Osteoblast (primary cell): ENCODE measurements at regions not wholly inside any gene's neighbourhood (a gene's known extent, or its start where the extent isn't known, plus 50 kb on each side); places are given as distances from the start of the nearest gene placed in this dataset.

Experiments used
- DNase-seq: peaks from one replicate; pipeline ENCODE4 v3.0.0; 2011; ENCODE audit warnings: low spot score, mixed read lengths; ENCODE audit not compliant: insufficient read length; ENCODE audit errors: missing footprints
- H2AFZ ChIP-seq: 2 replicates; pipeline ENCODE4 v1.6.0; 2011; ENCODE audit warnings: mild to moderate bottlenecking, low read length
- H3K27ac ChIP-seq: 2 replicates; pipeline ENCODE4 v1.5.1; 2011; ENCODE audit warnings: mild to moderate bottlenecking, low read depth, low read length, moderate library complexity
- H3K27me3 ChIP-seq: 2 replicates; pipeline ENCODE4 v1.6.0; 2012; ENCODE audit warnings: mild to moderate bottlenecking, control low read depth, inconsistent platforms, low read length, moderate library complexity; ENCODE audit not compliant: insufficient read depth
- H3K36me3 ChIP-seq: 2 replicates; pipeline ENCODE4 v1.5.1; 2011; ENCODE audit warnings: mild to moderate bottlenecking, low read length, control low read depth, moderate library complexity; ENCODE audit not compliant: insufficient read depth
- H3K4me1 ChIP-seq: 2 replicates; pipeline ENCODE4 v1.5.1; 2011; ENCODE audit warnings: mild to moderate bottlenecking, low read length, control low read depth, moderate library complexity; ENCODE audit not compliant: insufficient read depth
- H3K4me2 ChIP-seq: 2 replicates; pipeline ENCODE4 v1.6.0; 2011; ENCODE audit warnings: mild to moderate bottlenecking, low read length; ENCODE audit not compliant: insufficient read depth
- H3K4me3 ChIP-seq: fragments of 200-600 bp; sonication (generic); 3 replicates; pipeline ENCODE4 v1.5.1; 2012; ENCODE audit warnings: mild to moderate bottlenecking, low read length, inconsistent platforms; ENCODE audit not compliant: insufficient read depth
- H3K79me2 ChIP-seq: 2 replicates; pipeline ENCODE4 v1.6.0; 2012; ENCODE audit warnings: mild to moderate bottlenecking, low read length, control low read depth, inconsistent platforms; ENCODE audit not compliant: insufficient read depth
- H3K9me3 ChIP-seq: 2 replicates; pipeline ENCODE4 v1.5.1; 2011; ENCODE audit warnings: low read depth, low read length, control low read depth
- H4K20me1 ChIP-seq: 2 replicates; pipeline ENCODE4 v1.6.0; 2012; ENCODE audit warnings: mild to moderate bottlenecking, low read length, control low read depth; ENCODE audit not compliant: insufficient read depth
- TF ChIP-seq, protein P1 (sequence below): IDR thresholded peaks from 2 replicates; pipeline ENCODE4 v1.5.1; 2011; ENCODE audit warnings: mild to moderate bottlenecking, low read depth, low read length, moderate library complexity; ENCODE audit errors: extremely low read depth

DNA sequence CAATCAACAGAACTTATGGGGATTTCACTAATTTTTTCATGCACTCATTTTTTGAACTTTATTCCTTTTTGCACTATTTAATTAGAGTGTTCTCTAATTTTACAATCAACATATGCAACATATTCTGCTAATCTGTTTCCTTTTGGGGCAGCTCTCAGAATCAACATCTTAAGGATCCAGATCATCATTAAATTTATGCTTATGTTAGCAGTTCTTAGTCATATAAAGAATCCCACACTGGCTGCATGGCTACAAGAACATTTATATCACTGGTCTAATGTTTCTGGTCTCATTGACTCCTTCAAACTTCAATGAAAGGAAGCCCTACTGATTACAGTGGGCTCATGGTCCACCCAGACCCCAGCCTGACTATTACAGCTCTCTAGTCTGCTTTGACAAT lies 245.2 kb downstream of the RBM26 start:
- H2AFZ ChIP-seq = no peak overlapping the region
- H3K4me1 ChIP-seq = no peaks in the 10 kb centered on the region
- no peak overlapping the region for H3K4me3 ChIP-seq
- H3K27ac ChIP-seq = no peak overlapping the region
- H3K4me2 ChIP-seq = no peak overlapping the region
- no peaks in the 10 kb centered on the region for H3K27me3 ChIP-seq
- TF ChIP-seq, protein P1, sequence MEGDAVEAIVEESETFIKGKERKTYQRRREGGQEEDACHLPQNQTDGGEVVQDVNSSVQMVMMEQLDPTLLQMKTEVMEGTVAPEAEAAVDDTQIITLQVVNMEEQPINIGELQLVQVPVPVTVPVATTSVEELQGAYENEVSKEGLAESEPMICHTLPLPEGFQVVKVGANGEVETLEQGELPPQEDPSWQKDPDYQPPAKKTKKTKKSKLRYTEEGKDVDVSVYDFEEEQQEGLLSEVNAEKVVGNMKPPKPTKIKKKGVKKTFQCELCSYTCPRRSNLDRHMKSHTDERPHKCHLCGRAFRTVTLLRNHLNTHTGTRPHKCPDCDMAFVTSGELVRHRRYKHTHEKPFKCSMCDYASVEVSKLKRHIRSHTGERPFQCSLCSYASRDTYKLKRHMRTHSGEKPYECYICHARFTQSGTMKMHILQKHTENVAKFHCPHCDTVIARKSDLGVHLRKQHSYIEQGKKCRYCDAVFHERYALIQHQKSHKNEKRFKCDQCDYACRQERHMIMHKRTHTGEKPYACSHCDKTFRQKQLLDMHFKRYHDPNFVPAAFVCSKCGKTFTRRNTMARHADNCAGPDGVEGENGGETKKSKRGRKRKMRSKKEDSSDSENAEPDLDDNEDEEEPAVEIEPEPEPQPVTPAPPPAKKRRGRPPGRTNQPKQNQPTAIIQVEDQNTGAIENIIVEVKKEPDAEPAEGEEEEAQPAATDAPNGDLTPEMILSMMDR = no peak
- DNase-seq = no peak
- H4K20me1 ChIP-seq = no peaks in the 10 kb centered on the region
- no peaks in the 10 kb centered on the region for H3K9me3 ChIP-seq
- H3K36me3 ChIP-seq = no peaks in the 10 kb centered on the region
- H3K79me2 ChIP-seq = no peaks in the 10 kb centered on the region

DNA sequence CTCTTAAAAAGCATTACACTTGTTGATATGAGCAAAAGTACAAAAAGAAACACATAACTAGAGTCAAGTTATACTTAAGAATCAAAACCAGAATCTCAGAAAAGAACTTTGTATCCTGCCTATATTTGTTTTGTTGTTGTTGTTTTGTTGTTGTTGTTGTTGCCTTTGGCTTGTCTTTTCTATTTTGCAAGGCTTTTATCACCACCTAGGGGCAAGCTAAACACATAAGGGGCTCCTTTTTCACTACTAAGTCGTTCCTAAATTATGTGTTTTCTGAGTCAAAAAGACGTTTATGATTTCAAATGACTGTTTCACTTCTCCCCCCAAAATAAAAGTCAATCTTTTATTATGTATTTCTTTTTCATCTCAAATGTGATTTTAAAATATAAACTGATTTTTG lies 250.2 kb downstream of the RBM26 start:
- Histone ChIP-seq H3K36me3 (no peaks in the 10 kb centered on the region), H3K27ac (no peak overlapping the region), H3K27me3 (no peaks in the 10 kb centered on the region), H4K20me1 (no peaks in the 10 kb centered on the region), H2AFZ (no peak overlapping the region), H3K4me2 (no peak overlapping the region), H3K4me3 (no peak overlapping the region), H3K4me1 (no peaks in the 10 kb centered on the region), H3K9me3 (no peaks in the 10 kb centered on the region), H3K79me2 (no peaks in the 10 kb centered on the region)
- DNase-seq = no peak
- TF ChIP-seq, protein P1 = no peak

DNA sequence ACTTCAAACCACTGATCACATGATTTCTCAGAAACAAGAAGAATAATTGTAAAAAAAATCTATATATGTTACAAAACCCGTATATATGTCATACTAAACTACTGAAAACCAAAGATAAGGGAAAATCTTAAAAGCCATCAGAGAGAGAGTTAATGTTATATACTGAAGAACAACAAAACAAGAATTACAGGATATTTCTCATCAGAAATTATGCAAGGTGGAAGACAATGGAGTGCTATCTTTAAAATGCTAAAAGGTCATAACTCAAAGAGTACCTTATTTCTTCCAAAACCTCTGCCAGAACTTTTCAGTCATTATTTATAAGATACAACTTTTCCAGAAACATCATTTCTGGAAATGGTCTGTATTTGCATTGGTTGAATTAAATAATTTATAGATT lies 256.8 kb downstream of the RBM26 start:
- Histone ChIP-seq H4K20me1 (no peaks in the 10 kb centered on the region), H3K4me2 (no peak overlapping the region), H3K27ac (no peak overlapping the region), H3K79me2 (no peaks in the 10 kb centered on the region), H3K9me3 (no peaks in the 10 kb centered on the region), H2AFZ (no peak overlapping the region), H3K4me1 (no peaks in the 10 kb centered on the region), H3K36me3 (no peaks in the 10 kb centered on the region), H3K27me3 (no peaks in the 10 kb centered on the region), H3K4me3 (no peak overlapping the region)
- no peak for DNase-seq
- TF ChIP-seq, protein P1 = no peak

DNA sequence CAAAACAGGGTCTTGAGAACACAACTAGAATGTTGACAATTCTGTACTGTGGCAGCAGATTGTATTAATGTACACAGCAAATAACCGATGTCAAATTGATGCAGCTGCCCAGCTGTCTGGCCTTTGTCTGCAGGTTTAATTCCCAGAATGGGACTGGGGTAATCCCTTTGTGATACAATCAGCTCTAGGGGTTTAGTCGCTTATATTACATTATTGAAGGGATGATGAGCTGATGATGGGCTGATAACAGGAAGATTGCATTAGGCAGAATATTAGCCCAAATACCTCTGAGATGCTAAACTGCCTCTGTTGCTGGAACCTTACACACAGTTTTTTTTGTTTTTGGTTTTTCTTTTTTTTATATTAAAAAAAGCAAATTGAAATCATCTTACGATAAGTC lies 265.0 kb downstream of the RBM26 start:
- no peaks in the 10 kb centered on the region for H3K36me3 ChIP-seq
- no peak for DNase-seq
- H3K79me2 ChIP-seq = no peaks in the 10 kb centered on the region
- no peaks in the 10 kb centered on the region for H3K27me3 ChIP-seq
- no peak overlapping the region for H3K4me2 ChIP-seq
- H2AFZ ChIP-seq = no peak overlapping the region
- H4K20me1 ChIP-seq = no peaks in the 10 kb centered on the region
- no peaks in the 10 kb centered on the region for H3K4me1 ChIP-seq
- H3K9me3 ChIP-seq = no peaks in the 10 kb centered on the region
- no peak overlapping the region for H3K4me3 ChIP-seq
- TF ChIP-seq, protein P1 = no peak
- no peak overlapping the region for H3K27ac ChIP-seq
